HG03196 (cell line): ENCODE measurements at regions not wholly inside any gene's neighbourhood (a gene's known extent, or its start where the extent isn't known, plus 50 kb on each side); places are given as distances from the start of the nearest gene placed in this dataset.
"Not testable (repeated sequence)": the region's sequence is repeated elsewhere in the genome, so short reads cannot be mapped to it uniquely, and the experiment has no call there.

Experiments used
- ATAC-seq: cut with Tn5 transposase; IDR thresholded peaks from one replicate; pipeline ENCODE4 v1.9.1; 2021; ENCODE audit not compliant: unreplicated experiment

- no peak for ATAC-seq
Measured at GRCh38 chr6:144746902-144747469, 461.9 kb downstream of the UTRN start.

- no peak for ATAC-seq
Measured at GRCh38 chr6:144749263-144749662, 464.1 kb downstream of the UTRN start.

GRCh38 chr6:144753023-144753705 is 468.0 kb downstream of the UTRN start:
- ATAC-seq: peak; percentile 94

- ATAC-seq: no peak
Measured at GRCh38 chr6:144756469-144756868, 471.3 kb downstream of the UTRN start.

DNA sequence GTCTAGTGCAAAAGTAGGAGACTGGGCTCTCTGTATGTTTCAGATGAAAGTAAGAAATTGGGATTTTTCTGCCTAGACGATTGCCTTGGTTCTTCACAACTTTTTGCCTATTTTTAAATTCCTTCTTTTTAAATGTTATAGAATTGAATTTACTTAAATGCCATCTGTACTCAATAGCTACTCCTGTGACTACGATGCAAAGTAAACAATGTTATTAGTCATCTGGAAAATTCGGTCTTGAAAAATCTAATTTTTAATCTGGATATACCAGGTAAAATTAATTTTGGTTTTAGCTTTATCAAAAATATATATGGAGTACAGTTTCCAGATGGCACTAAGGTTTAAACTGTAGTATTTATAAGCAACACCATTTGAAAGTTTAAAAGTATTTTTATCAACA is 472.2 kb downstream of the UTRN start:
- no peak for ATAC-seq

GRCh38 chr6:144757730-144758129 is 472.6 kb downstream of the UTRN start:
- ATAC-seq: no peak

- no peak for ATAC-seq
Measured at GRCh38 chr6:144758602-144759001, 473.5 kb downstream of the UTRN start.

- ATAC-seq: no peak
Measured at GRCh38 chr6:144762469-144762868, 477.3 kb downstream of the UTRN start.

- no peak for ATAC-seq
Measured at GRCh38 chr6:144767051-144767450, 481.9 kb downstream of the UTRN start.

DNA sequence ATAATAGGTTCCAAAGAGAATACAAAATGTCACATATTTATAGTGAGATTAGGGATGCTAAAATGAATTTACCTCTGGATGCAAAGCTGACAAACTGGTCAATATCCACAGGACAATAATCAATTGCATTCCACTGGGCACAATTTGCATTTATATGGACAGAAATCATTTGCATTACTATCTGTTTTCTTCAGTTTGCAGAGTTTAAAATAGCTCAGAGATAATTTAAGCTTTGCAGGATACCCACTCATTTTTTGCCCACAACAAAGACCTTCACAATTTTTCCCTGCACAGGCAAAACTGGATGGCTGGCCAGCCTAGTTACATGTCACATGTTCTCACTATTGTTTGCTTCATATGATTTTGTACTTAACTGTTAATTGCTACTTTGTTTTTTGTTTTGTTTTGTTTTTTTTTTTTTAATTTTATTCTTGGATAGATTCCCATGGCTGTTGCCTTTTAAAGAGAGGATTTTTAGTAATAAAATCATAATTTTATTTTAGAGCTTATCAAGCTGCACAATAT is 483.5 kb downstream of the UTRN start:
- ATAC-seq: no peak

- no peak for ATAC-seq
Measured at GRCh38 chr6:144769142-144769541, 484.0 kb downstream of the UTRN start.

DNA sequence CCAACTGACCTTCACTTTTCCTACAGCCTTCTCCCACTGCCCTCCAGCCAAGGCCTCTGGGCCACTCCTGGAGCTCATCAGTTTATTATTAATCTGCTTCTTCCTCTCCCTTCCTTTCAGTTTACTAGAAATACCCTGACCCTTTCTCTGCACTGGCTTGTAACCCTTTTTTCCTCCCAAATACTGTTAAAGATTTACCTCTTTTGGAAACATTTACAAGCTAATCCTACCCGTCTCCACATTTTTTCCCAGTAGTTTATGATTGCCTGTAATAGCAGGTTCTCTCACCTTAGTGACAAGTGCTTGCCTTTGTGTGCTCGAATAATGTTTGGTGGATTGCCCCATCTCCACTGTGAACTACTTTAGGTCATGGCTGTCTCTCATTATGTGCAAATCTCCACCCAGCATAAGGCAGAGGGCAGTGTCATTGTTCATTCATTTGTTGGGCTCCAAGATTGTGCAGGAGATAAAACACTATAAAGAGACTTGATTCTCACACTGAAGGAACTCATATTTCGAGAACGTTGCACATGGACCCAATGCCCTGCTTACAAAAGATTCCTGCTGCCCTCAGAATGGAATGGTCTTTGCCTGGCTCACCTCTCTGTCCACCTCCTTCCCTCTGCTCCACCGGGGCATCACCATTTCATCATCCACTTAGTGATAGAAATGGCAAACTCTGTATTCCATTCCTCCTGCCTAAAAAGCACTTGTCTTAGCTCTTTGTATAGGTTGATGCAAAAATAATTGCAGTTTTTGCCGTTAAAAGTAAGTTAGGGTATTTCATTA is 491.1 kb downstream of the UTRN start:
- ATAC-seq: no peak

- ATAC-seq: peak; percentile 50
Measured at GRCh38 chr6:144777249-144777648, 492.1 kb downstream of the UTRN start.

- no peak for ATAC-seq
Measured at GRCh38 chr6:144778056-144778455, 492.9 kb downstream of the UTRN start.

GRCh38 chr6:144778773-144779492 is 493.8 kb downstream of the UTRN start:
- no peak for ATAC-seq

- no peak for ATAC-seq
Measured at GRCh38 chr6:144781836-144782235, 496.7 kb downstream of the UTRN start.

DNA sequence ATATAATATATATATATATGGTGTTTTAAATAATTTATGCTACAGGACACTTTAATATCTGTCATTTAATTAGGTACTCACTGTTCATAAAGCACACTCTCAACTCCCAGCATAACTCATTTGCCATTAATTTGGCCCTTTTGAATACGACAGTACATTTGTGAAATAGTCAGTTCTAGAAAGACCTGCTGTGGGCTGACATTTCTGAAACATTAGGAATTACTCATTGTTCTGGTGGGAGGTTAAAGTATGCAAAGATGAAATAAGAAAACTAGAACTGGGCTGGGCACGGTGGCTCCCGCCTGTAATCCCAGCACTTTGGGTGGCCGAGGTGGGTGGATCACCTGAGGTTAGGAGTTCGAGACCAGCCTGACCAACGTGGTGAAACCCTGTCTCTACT is 497.5 kb downstream of the UTRN start:
- no peak for ATAC-seq

GRCh38 chr6:144785056-144785455 is 499.9 kb downstream of the UTRN start:
- no peak for ATAC-seq

GRCh38 chr6:144786825-144787224 is 501.7 kb downstream of the UTRN start:
- no peak for ATAC-seq

- no peak for ATAC-seq
Measured at GRCh38 chr6:144793744-144794143, 508.6 kb downstream of the UTRN start.

GRCh38 chr6:144795022-144795421 is 509.9 kb downstream of the UTRN start:
- not testable (repeated sequence) for ATAC-seq
